ENCODE measurements at regions not wholly inside any gene's neighbourhood (a gene's known extent, or its start where the extent isn't known, plus 50 kb on each side); places are given as distances from the start of the nearest gene placed in this dataset.

DNA sequence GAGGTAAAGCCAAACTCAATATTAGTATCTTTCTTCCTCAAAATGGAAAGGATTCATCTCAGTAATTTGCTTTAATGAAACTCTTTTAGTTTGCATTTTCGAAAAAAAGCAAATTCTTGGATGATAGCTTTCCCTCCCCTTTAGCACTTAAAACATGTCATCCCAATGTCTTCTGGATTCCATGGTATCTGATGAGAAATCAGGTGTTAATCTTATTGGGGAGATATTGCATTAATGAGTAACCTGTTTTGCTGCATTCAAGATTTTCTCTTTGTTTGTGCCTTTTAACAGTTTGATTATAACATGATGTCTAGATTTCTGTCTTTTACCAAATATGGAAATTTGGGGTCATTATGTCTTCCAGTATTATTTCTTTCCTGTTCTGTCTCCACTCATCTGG, 405.1 kb upstream of the FOXG1 start:
- TF ChIP-seq, protein P1, sequence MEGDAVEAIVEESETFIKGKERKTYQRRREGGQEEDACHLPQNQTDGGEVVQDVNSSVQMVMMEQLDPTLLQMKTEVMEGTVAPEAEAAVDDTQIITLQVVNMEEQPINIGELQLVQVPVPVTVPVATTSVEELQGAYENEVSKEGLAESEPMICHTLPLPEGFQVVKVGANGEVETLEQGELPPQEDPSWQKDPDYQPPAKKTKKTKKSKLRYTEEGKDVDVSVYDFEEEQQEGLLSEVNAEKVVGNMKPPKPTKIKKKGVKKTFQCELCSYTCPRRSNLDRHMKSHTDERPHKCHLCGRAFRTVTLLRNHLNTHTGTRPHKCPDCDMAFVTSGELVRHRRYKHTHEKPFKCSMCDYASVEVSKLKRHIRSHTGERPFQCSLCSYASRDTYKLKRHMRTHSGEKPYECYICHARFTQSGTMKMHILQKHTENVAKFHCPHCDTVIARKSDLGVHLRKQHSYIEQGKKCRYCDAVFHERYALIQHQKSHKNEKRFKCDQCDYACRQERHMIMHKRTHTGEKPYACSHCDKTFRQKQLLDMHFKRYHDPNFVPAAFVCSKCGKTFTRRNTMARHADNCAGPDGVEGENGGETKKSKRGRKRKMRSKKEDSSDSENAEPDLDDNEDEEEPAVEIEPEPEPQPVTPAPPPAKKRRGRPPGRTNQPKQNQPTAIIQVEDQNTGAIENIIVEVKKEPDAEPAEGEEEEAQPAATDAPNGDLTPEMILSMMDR (IDR thresholded peaks at IDR 0.05; ENCODE audit: low read depth, low read length), result no peak
- TF ChIP-seq POLR2A (IDR thresholded peaks at IDR 0.05; ENCODE audit: extremely low read depth, insufficient read length) (no peak), MYC (IDR thresholded peaks at IDR 0.05; ENCODE audit: low read depth, low read length) (no peak)
- TF ChIP-seq, protein P2, sequence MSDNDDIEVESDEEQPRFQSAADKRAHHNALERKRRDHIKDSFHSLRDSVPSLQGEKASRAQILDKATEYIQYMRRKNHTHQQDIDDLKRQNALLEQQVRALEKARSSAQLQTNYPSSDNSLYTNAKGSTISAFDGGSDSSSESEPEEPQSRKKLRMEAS (IDR thresholded peaks at IDR 0.05; ENCODE audit: low read depth, low read length), result no peak
